CD4-positive, alpha-beta memory T cell (primary cell): ENCODE measurements at regions not wholly inside any gene's neighbourhood (a gene's known extent, or its start where the extent isn't known, plus 50 kb on each side); places are given as distances from the start of the nearest gene placed in this dataset.

ENCODE experiments used
- CTCF ChIA-PET: fragments of 350-600 bp; sonication (Branson Sonifier 250); formaldehyde crosslinking; loops from one replicate; lab custom pipeline; 2021; ENCODE audit warnings: inconsistent platforms; ENCODE audit not compliant: partially characterized antibody; lab: Charles Lee
- POLR2A ChIA-PET: fragments of 350-600 bp; sonication (Branson Sonifier 250); formaldehyde crosslinking; loops from one replicate; lab custom pipeline; 2021; ENCODE audit not compliant: partially characterized antibody; lab: Charles Lee
- DNase-seq, 5 donors: peaks; one replicate each; pipeline versions ENCODE4 v3.0.0 to v3.0.0-alpha.2; 2020 to 2022; ENCODE audit warnings: mixed read lengths in 1 of 5
- H3K27ac ChIP-seq: one replicate; pipeline ENCODE4 v1.7.0; 2013; ENCODE audit warnings: low read depth, low read length
- H3K27me3 ChIP-seq: 2 replicates; pipeline ENCODE4 v1.7.0; 2013; ENCODE audit warnings: mild to moderate bottlenecking, low read length, moderate library complexity; ENCODE audit not compliant: insufficient read depth
- H3K36me3 ChIP-seq: 2 replicates; pipeline ENCODE4 v1.7.0; 2013; ENCODE audit warnings: mild to moderate bottlenecking, low read length, moderate library complexity; ENCODE audit not compliant: insufficient read depth
- H3K4me1 ChIP-seq: 2 replicates; pipeline ENCODE4 v1.7.0; 2013; ENCODE audit warnings: mild to moderate bottlenecking, low read length, moderate library complexity; ENCODE audit not compliant: insufficient read depth
- H3K4me3 ChIP-seq, 2 donors: one replicate each; pipeline ENCODE4 v1.7.0; 2013; ENCODE audit warnings: low read length in 2 of 2, mild to moderate bottlenecking in 1 of 2
- H3K9me3 ChIP-seq, 2 donors: one replicate each; pipeline ENCODE4 v1.7.0; 2013; ENCODE audit warnings: low read length in 2 of 2, control low read depth in 1 of 2; ENCODE audit not compliant: control insufficient read depth in 1 of 2
- H3K27ac Mint-ChIP-seq, 7 donors: one replicate each; pipeline ENCODE4 v1.8.0; 2020 to 2021; ENCODE audit warnings: mixed read lengths in 7 of 7, mild to moderate bottlenecking in 6 of 7, inconsistent platforms in 3 of 7, moderate library complexity in 3 of 7
- H3K27me3 Mint-ChIP-seq, 2 donors: one replicate each; pipeline ENCODE4 v1.8.0; 2020 to 2021; ENCODE audit warnings: mixed read lengths in 2 of 2
- H3K36me3 Mint-ChIP-seq, 2 donors: one replicate each; pipeline ENCODE4 v1.8.0; 2020 to 2021; ENCODE audit warnings: mixed read lengths in 2 of 2, inconsistent platforms in 1 of 2, mild to moderate bottlenecking in 1 of 2
- H3K4me1 Mint-ChIP-seq, 4 donors: one replicate each; pipeline ENCODE4 v1.8.0; 2020 to 2021; ENCODE audit warnings: mixed read lengths in 4 of 4, mild to moderate bottlenecking in 1 of 4
- H3K4me3 Mint-ChIP-seq, 8 donors: one replicate each; pipeline ENCODE4 v1.8.0; 2020 to 2021; ENCODE audit warnings: mixed read lengths in 8 of 8, mild to moderate bottlenecking in 7 of 8, moderate library complexity in 6 of 8, inconsistent platforms in 3 of 8
- H3K9me3 Mint-ChIP-seq, 8 donors: one replicate each; pipeline ENCODE4 v1.8.0; 2020 to 2021; ENCODE audit warnings: mixed read lengths in 8 of 8, mild to moderate bottlenecking in 5 of 8, inconsistent platforms in 3 of 8, moderate library complexity in 1 of 8
- intact Hi-C: fragments of 100-400 bp; cut with micrococcal nuclease; formaldehyde crosslinking; loops from one replicate; pipeline ENCODE4 v1.15.1; 2023

DNA sequence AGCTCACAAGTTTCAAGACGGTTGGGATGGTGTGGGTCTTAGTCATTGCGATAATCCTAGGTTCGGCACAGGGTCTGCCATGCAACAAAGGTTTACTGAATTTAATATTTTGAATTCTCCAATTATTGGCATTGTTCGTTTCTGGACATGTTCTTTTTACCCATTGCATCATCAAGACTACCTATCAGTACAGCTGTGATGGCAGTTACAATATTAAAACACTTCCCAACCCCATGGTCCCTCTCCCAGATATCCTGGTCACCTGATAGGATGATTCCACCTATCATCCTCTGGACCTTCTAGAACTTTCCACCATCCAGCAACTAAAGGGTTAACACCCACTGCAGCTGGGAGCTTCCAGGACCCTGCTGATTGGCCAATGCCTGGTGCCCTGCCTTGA is 377.8 kb upstream of the PRKCQ start:
- no peak overlapping the region for H3K27ac Mint-ChIP-seq
- no peaks in the 10 kb centered on the region for H3K36me3 Mint-ChIP-seq
- Histone ChIP-seq H3K4me3 (no peak overlapping the region), H3K9me3 (no peaks in the 10 kb centered on the region), H3K27ac (no peak overlapping the region), H3K36me3 (no peaks in the 10 kb centered on the region), H3K27me3 (no peaks in the 10 kb centered on the region), H3K4me1 (peaks cover 15% of the 10 kb centered on the region)
- H3K9me3 Mint-ChIP-seq, result no peaks in the 10 kb centered on the region
- H3K27me3 Mint-ChIP-seq, result peaks cover 2 to 5% of the 10 kb centered on the region in 2 donors
- H3K4me3 Mint-ChIP-seq, result no peak overlapping the region
- no peak for DNase-seq
- intact Hi-C loops, result no loop called here
- peaks cover 8 to 16% (median 14%) of the 10 kb centered on the region in 4 donors for H3K4me1 Mint-ChIP-seq
- CTCF ChIA-PET, result interaction anchor here (1.0 kb wide), 1 partner anchor 38 kb away, joined by 3 read pairs; no protein-coding TSS in a partner anchor
- POLR2A ChIA-PET, result no interaction called here

DNA sequence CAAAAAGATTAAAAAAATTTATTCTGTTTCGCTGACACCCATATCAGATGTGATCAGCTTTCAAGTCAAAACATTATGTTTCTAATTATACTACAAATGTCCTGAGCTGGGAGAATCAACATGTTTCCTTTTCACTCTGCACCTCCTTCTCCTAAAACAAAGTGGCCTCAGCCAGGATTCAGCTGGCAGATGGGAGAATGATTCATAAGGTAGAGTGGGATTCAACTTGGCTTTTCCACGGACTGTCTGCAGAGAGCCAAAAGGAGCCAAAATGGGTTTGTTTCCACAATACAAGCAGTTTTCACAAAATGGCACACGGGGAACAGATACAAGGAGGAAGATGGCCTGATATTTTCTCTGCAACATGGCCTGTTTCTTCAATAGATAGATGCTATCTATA is 376.5 kb upstream of the PRKCQ start:
- intact Hi-C loops, result no loop called here
- Mint-ChIP-seq H3K36me3 (no peaks in the 10 kb centered on the region), H3K27me3 (peaks cover 2 to 5% of the 10 kb centered on the region in 2 donors), H3K27ac (no peak overlapping the region), H3K4me1 (peaks cover 8 to 16% (median 14%) of the 10 kb centered on the region in 4 donors), H3K4me3 (no peak overlapping the region), H3K9me3 (no peaks in the 10 kb centered on the region)
- Histone ChIP-seq H3K27me3 (no peaks in the 10 kb centered on the region), H3K36me3 (no peaks in the 10 kb centered on the region), H3K4me3 (no peak overlapping the region), H3K4me1 (peaks cover 15% of the 10 kb centered on the region), H3K27ac (no peak overlapping the region), H3K9me3 (no peaks in the 10 kb centered on the region)
- POLR2A ChIA-PET, result no interaction called here
- DNase-seq, result no peak
- CTCF ChIA-PET, result no interaction called here

DNA sequence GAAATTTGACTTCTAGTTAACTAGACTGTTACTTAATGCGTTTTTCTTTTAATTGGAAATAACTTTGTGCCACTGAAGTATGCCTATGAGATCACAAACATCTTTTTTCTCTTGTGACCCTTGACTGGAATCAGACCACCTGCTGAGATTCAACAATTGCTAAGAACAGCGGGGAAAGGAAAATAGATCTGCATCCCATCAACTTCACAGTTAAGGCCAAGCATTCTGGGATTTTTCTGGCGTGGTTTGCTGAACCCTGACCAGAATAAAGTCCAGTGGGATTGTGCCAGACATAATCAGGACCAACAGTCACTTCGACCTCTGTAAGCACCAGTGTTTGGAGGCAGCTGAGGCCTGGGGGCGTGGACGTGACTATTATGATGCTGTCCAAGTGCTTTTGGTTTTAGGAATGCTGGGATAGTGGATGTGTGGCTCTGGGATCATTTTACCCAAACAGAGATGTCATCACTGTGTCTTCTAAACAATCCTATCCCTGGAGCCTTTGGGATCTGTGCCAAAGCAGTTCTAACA is 373.3 kb upstream of the PRKCQ start:
- Mint-ChIP-seq H3K27ac (no peak overlapping the region), H3K4me3 (no peak overlapping the region), H3K4me1 (peaks cover 3 to 7% (median 6%) of the 10 kb centered on the region in 4 donors), H3K36me3 (no peaks in the 10 kb centered on the region), H3K9me3 (no peaks in the 10 kb centered on the region), H3K27me3 (no peaks in the 10 kb centered on the region)
- peaks cover 6% of the 10 kb centered on the region for H3K4me1 ChIP-seq
- H3K9me3 ChIP-seq, result no peaks in the 10 kb centered on the region
- intact Hi-C loops, result no loop called here
- no peak overlapping the region for H3K4me3 ChIP-seq
- no peaks in the 10 kb centered on the region for H3K36me3 ChIP-seq
- no peaks in the 10 kb centered on the region for H3K27me3 ChIP-seq
- CTCF ChIA-PET, result no interaction called here
- POLR2A ChIA-PET, result no interaction called here
- DNase-seq, result no peak
- H3K27ac ChIP-seq, result no peak overlapping the region

DNA sequence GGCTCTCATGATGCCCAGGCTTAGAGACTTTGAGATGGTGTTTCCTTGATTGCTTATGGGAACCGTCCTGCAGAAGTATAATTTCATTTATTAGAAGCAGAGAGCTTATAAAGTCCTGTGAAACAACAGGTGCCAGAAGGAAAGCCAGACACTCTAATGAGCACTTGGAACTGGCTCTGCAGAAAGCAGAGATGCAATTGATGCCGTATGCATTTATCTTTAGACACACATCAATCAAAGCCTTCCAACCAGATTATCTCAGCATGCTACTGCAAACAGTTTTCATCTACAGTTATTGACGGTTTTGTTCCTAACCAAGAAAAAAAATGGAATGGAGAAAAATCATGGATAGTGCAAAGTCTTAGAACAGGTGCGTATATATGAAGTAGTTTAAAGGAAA is 371.7 kb upstream of the PRKCQ start:
- Mint-ChIP-seq H3K4me3 (no peak overlapping the region), H3K36me3 (no peaks in the 10 kb centered on the region), H3K27me3 (peaks cover 0 to 2% of the 10 kb centered on the region in 2 donors), H3K4me1 (peaks cover 0 to under 1% (median 0%) of the 10 kb centered on the region in 4 donors), H3K27ac (no peak overlapping the region), H3K9me3 (no peaks in the 10 kb centered on the region)
- Histone ChIP-seq H3K27ac (no peak overlapping the region), H3K4me1 (no peaks in the 10 kb centered on the region), H3K27me3 (no peaks in the 10 kb centered on the region), H3K4me3 (no peak overlapping the region), H3K36me3 (no peaks in the 10 kb centered on the region), H3K9me3 (no peaks in the 10 kb centered on the region)
- DNase-seq, result no peak
- ChIA-PET POLR2A (no interaction called here), CTCF (no interaction called here)
- intact Hi-C loops, result no loop called here

DNA sequence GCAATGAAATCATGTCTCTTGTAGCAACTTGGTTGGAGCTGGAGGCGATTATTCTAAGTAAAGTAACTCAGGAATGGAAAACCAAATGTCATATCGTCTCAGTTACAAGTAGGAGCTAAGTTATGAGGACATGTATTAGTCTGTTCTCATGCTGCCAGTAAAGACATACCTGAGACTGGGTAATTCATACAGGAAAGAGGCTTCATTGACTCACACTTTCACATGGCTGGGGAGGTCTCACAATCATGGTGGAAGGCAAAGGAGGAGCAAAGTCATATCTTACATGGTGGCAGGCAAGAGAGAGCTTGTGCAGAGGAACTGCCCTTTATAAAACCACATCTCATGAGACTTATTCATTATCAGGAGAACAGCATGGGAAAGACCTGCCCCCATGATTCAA is 370.1 kb upstream of the PRKCQ start:
- intact Hi-C loops, result no loop called here
- no peak for DNase-seq
- Mint-ChIP-seq H3K36me3 (no peaks in the 10 kb centered on the region), H3K4me3 (no peak overlapping the region), H3K27ac (no peak overlapping the region), H3K4me1 (no peaks in the 10 kb centered on the region), H3K9me3 (no peaks in the 10 kb centered on the region), H3K27me3 (peaks cover 2% of the 10 kb centered on the region in 2 donors)
- CTCF ChIA-PET, result interaction anchor here (1.4 kb wide), 1 partner anchor 30 kb away, joined by 5 read pairs; no protein-coding TSS in a partner anchor
- POLR2A ChIA-PET, result no interaction called here
- no peaks in the 10 kb centered on the region for H3K9me3 ChIP-seq
- H3K4me3 ChIP-seq, result no peak overlapping the region
- no peak overlapping the region for H3K27ac ChIP-seq
- no peaks in the 10 kb centered on the region for H3K27me3 ChIP-seq
- H3K36me3 ChIP-seq, result no peaks in the 10 kb centered on the region
- H3K4me1 ChIP-seq, result no peaks in the 10 kb centered on the region

DNA sequence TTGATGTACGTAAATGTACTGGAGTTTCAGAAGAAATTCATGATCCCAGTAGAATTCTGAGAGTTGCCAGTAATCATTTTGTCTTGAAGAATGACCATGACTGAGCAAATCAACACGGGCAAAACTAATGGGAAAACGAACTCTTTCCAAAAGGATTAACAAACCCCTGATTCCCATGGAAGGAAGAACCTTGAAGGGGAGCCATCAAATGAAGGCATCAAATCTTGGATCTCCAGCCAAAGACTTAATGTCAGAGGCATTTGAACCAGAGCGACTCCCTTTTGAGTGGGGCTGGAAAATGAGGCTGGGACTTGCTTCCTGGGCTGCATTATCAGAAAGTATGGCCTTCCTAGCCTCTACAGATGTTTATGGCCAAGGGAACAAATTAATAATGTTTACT is 364.4 kb upstream of the PRKCQ start:
- H3K4me1 ChIP-seq, result no peaks in the 10 kb centered on the region
- H3K4me3 ChIP-seq, result no peak overlapping the region
- H3K27ac ChIP-seq, result no peak overlapping the region
- no peaks in the 10 kb centered on the region for H3K36me3 Mint-ChIP-seq
- ChIA-PET CTCF (interaction anchor here (1.1 kb wide), 1 partner anchor 25 kb away, joined by 3 read pairs; no protein-coding TSS in a partner anchor), POLR2A (no interaction called here)
- no peaks in the 10 kb centered on the region for H3K27me3 ChIP-seq
- H3K4me3 Mint-ChIP-seq, result no peak overlapping the region
- H3K9me3 Mint-ChIP-seq, result no peaks in the 10 kb centered on the region
- intact Hi-C loops, result no loop called here
- no peak for DNase-seq
- H3K27ac Mint-ChIP-seq, result no peak overlapping the region
- H3K27me3 Mint-ChIP-seq, result peaks cover 7 to 12% of the 10 kb centered on the region in 2 donors
- H3K4me1 Mint-ChIP-seq, result no peaks in the 10 kb centered on the region
- H3K36me3 ChIP-seq, result no peaks in the 10 kb centered on the region
- H3K9me3 ChIP-seq, result no peaks in the 10 kb centered on the region

DNA sequence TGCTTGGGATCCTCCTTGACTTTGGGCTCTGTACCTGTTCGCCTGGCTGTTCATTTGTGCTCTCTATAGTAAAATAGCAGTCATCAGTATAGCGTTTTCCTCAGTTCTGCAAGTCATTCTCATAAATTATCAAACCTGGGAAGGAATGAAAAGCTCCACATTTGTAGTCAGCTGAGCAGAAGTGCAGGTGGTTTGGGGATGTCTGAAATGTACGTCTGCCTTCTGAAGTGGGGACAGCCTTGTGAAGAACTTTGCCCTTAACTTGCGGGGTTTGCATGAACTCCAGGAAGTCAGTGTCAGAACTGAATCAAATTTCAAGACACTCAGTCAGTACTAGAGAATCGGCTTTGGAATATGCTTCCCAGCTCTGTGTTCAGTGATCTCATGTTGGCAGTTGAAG is 358.3 kb upstream of the PRKCQ start:
- Mint-ChIP-seq H3K27ac (no peak overlapping the region), H3K9me3 (peaks cover 0 to 10% (median 6%) of the 10 kb centered on the region in 8 donors), H3K36me3 (no peaks in the 10 kb centered on the region), H3K27me3 (peaks cover 4 to 9% of the 10 kb centered on the region in 2 donors), H3K4me3 (no peak overlapping the region), H3K4me1 (no peaks in the 10 kb centered on the region)
- ChIA-PET POLR2A (no interaction called here), CTCF (interaction anchor here (4.4 kb wide), 1 partner anchor 19 kb away, joined by 31 read pairs; no protein-coding TSS in a partner anchor)
- H3K27me3 ChIP-seq, result no peaks in the 10 kb centered on the region
- H3K4me3 ChIP-seq, result no peak overlapping the region
- DNase-seq, result no peak
- no peaks in the 10 kb centered on the region for H3K4me1 ChIP-seq
- H3K9me3 ChIP-seq, result no peaks in the 10 kb centered on the region
- H3K27ac ChIP-seq, result no peak overlapping the region
- H3K36me3 ChIP-seq, result no peaks in the 10 kb centered on the region
- intact Hi-C loops, result no loop called here
